Panc1 (cell line): ENCODE measurements at regions not wholly inside any gene's neighbourhood (a gene's known extent, or its start where the extent isn't known, plus 50 kb on each side); places are given as distances from the start of the nearest gene placed in this dataset.

ENCODE experiments used
- POLR2AphosphoS5 ChIP-seq: IDR thresholded peaks from 2 replicates; pipeline ENCODE4 v1.6.1; 2012; ENCODE audit warnings: mild to moderate bottlenecking, low read depth, low read length, moderate library complexity
- SIN3A ChIP-seq: IDR thresholded peaks from 2 replicates; pipeline ENCODE4 v1.6.1; 2012; ENCODE audit warnings: low read depth, mild to moderate bottlenecking, low read length, moderate library complexity, borderline replicate concordance; ENCODE audit not compliant: insufficient read depth
- TCF7L2 ChIP-seq: IDR thresholded peaks from 2 replicates; pipeline ENCODE4 v1.6.1; 2011; ENCODE audit warnings: mild to moderate bottlenecking, low read depth, low read length, inconsistent platforms
- TF ChIP-seq, protein P1 (sequence below): fragments of 450-650 bp; IDR thresholded peaks from 2 replicates; pipeline ENCODE4 v1.5.1; 2017; ENCODE audit warnings: mild to moderate bottlenecking
- TF ChIP-seq, protein P2 (sequence below), 2 experiments: IDR thresholded peaks; 2 replicates each; pipeline ENCODE4 v1.6.1; 2011 to 2012; ENCODE audit warnings: low read depth in 2 of 2, control low read depth in 1 of 2, low read length in 1 of 2, mild to moderate bottlenecking in 1 of 2, moderate library complexity in 1 of 2; ENCODE audit not compliant: insufficient read depth in 1 of 2

DNA sequence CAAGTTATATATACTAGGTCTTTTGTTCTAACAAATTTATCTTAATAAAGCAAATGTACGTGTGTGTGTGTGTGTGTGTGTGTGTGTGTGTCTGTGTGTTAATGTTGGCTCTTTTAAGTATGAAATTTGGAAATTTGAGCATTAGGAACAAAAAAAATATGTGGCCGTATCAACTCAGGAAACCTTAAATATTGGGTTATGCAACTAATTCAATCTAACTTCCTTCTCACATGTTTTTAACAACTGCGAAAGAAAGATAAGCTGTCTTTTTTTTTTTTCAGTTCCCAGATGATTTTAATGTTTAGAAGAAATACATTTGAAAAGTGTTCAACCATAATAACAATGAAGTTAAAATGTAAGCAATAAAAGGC, 616.4 kb upstream of the ARID1B start:
- TF ChIP-seq POLR2AphosphoS5 = no peak
- TF ChIP-seq, protein P1, sequence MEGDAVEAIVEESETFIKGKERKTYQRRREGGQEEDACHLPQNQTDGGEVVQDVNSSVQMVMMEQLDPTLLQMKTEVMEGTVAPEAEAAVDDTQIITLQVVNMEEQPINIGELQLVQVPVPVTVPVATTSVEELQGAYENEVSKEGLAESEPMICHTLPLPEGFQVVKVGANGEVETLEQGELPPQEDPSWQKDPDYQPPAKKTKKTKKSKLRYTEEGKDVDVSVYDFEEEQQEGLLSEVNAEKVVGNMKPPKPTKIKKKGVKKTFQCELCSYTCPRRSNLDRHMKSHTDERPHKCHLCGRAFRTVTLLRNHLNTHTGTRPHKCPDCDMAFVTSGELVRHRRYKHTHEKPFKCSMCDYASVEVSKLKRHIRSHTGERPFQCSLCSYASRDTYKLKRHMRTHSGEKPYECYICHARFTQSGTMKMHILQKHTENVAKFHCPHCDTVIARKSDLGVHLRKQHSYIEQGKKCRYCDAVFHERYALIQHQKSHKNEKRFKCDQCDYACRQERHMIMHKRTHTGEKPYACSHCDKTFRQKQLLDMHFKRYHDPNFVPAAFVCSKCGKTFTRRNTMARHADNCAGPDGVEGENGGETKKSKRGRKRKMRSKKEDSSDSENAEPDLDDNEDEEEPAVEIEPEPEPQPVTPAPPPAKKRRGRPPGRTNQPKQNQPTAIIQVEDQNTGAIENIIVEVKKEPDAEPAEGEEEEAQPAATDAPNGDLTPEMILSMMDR = no peak
- TF ChIP-seq TCF7L2 = no peak
- TF ChIP-seq, protein P2, sequence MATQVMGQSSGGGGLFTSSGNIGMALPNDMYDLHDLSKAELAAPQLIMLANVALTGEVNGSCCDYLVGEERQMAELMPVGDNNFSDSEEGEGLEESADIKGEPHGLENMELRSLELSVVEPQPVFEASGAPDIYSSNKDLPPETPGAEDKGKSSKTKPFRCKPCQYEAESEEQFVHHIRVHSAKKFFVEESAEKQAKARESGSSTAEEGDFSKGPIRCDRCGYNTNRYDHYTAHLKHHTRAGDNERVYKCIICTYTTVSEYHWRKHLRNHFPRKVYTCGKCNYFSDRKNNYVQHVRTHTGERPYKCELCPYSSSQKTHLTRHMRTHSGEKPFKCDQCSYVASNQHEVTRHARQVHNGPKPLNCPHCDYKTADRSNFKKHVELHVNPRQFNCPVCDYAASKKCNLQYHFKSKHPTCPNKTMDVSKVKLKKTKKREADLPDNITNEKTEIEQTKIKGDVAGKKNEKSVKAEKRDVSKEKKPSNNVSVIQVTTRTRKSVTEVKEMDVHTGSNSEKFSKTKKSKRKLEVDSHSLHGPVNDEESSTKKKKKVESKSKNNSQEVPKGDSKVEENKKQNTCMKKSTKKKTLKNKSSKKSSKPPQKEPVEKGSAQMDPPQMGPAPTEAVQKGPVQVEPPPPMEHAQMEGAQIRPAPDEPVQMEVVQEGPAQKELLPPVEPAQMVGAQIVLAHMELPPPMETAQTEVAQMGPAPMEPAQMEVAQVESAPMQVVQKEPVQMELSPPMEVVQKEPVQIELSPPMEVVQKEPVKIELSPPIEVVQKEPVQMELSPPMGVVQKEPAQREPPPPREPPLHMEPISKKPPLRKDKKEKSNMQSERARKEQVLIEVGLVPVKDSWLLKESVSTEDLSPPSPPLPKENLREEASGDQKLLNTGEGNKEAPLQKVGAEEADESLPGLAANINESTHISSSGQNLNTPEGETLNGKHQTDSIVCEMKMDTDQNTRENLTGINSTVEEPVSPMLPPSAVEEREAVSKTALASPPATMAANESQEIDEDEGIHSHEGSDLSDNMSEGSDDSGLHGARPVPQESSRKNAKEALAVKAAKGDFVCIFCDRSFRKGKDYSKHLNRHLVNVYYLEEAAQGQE (IDR thresholded peaks at IDR 0.05; ENCODE audit: insufficient read depth in 1 of 2, low read depth in 2 of 2, low read length in 1 of 2) = no peak
- no peak for TF ChIP-seq SIN3A
